ENCODE measurements at regions not wholly inside any gene's neighbourhood (a gene's known extent, or its start where the extent isn't known, plus 50 kb on each side); places are given as distances from the start of the nearest gene placed in this dataset.

DNA sequence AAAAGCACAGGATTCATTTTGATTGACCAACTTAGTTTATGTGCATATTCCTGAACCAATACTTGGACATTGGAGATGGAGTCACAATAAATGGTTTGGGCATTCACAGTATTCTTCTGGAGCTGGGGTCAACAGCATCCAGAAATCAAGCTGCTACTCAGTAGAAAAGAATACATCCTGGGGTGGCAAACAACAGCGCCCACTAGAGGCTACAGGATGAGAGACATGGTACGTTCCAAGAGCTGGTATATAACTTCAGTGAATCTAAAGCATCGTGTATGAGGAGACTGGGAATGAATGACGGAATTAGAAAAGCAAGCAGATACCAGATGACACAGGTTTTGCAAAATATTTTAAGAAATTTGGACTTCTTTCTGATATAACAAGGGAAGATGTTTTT lies 142.9 kb upstream of the FIGN start:
- CTCF ChIA-PET, result no interaction called here
- Mint-ChIP-seq H3K27me3 (no peaks in the 10 kb centered on the region), H3K36me3 (no peaks in the 10 kb centered on the region), H3K9me3 (ENCODE audit: low read depth) (peaks cover 8% of the 10 kb centered on the region), H3K4me1 (no peaks in the 10 kb centered on the region), H3K27ac (no peak overlapping the region), H3K4me3 (no peak overlapping the region)
- no peak for DNase-seq
- ATAC-seq, result no peak

DNA sequence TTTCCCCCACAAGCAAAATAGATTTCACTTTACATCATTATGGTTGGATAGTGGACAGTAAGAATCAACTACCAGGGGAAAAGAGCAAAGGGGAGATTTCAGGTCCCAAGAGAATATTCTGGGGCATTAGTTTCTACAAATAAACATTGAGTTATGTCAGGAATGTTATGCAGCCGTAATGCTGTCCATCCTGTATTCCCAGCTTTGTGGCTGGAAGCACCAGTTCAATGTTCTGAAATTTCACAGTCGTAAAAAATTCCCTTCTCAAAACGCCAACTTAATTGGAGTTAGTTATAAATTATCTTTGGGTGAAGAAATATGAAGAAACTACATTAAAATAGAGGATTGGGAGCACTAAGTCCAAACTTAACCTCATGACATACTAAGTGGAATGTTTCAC lies 141.5 kb upstream of the FIGN start:
- no peak for ATAC-seq
- CTCF ChIA-PET, result no interaction called here
- no peaks in the 10 kb centered on the region for H3K27me3 Mint-ChIP-seq

DNA sequence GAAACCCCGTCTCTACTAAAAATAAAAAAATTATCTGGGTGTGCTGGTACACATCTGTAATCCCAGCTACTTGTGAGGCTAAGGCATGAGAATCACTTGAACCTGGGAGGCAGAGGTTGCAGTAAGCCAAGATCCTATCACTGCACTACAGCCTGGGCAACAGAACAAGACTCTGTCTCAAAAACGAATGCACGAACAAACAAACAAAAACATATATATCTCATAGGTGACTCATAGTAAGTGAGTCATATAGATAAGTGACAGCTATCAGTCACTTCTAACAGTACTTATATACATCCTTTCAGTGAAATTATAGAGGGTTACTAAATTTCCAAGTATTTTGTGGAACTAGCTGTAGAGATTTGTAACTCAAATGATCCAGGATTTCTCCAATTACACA lies 127.3 kb upstream of the FIGN start:
- H3K27ac Mint-ChIP-seq, result no peak overlapping the region
- no peaks in the 10 kb centered on the region for H3K36me3 Mint-ChIP-seq
- no peak overlapping the region for H3K4me3 Mint-ChIP-seq
- H3K4me1 Mint-ChIP-seq, result no peaks in the 10 kb centered on the region
- CTCF ChIA-PET, result no interaction called here
- no peaks in the 10 kb centered on the region for H3K9me3 Mint-ChIP-seq (ENCODE audit: low read depth)
- DNase-seq (no peak), ATAC-seq (no peak)
- no peaks in the 10 kb centered on the region for H3K27me3 Mint-ChIP-seq

More for the DNA sequence above, 141.5 kb upstream of the FIGN start:
- Mint-ChIP-seq H3K9me3 (ENCODE audit: low read depth) (peaks cover 8% of the 10 kb centered on the region), H3K36me3 (no peaks in the 10 kb centered on the region), H3K27ac (no peak overlapping the region), H3K4me3 (no peak overlapping the region), H3K4me1 (no peaks in the 10 kb centered on the region)
- no peak for DNase-seq

DNA sequence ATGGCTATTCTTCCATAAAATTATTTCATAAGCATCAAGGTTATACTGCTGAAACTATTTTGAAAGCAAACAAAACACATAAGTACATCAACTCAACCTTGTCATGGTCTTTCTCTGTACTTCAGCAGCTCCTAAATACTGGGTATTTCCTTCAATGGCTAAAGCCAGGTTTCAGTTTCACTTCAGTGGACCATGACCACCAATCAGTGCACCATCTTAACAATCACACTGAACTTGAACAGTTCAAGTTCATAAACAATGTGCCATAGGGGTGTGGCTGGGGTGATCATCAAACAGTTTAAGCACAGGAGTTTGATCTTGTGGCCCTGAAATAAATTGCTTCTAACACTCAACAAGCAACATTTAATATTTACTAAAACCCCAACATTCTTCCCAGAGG lies 124.1 kb upstream of the FIGN start:
- ATAC-seq (no peak), DNase-seq (no peak)
- Mint-ChIP-seq H3K27ac (no peak overlapping the region), H3K36me3 (no peaks in the 10 kb centered on the region), H3K4me3 (no peak overlapping the region), H3K4me1 (no peaks in the 10 kb centered on the region), H3K9me3 (ENCODE audit: low read depth) (peaks cover 2% of the 10 kb centered on the region), H3K27me3 (no peaks in the 10 kb centered on the region)
- CTCF ChIA-PET, result no interaction called here

DNA sequence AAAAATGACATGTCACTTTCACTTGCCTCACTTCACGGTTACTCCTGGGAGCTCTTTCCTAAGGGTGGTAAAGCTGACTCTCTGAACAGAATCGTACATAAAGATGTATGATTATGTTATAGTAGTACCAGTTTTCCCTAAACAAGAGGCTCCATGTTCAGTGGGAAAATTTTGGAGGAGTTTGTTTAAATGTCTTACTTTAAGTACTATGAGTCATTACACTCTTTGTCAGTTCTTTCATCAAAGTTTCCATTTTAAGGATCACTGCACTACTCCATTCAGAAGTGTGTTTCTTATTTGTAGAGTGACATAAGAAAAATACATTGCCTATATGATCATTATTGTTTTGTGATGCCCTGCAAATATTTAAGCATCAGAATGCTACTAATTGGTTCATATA lies 121.1 kb upstream of the FIGN start:
- no peaks in the 10 kb centered on the region for H3K27me3 Mint-ChIP-seq
- CTCF ChIA-PET, result no interaction called here
- ATAC-seq (no peak), DNase-seq (no peak)
- H3K36me3 Mint-ChIP-seq, result no peaks in the 10 kb centered on the region
- no peak overlapping the region for H3K4me3 Mint-ChIP-seq
- no peak overlapping the region for H3K27ac Mint-ChIP-seq
- H3K9me3 Mint-ChIP-seq (ENCODE audit: low read depth), result peaks cover 3% of the 10 kb centered on the region
- H3K4me1 Mint-ChIP-seq, result no peaks in the 10 kb centered on the region

DNA sequence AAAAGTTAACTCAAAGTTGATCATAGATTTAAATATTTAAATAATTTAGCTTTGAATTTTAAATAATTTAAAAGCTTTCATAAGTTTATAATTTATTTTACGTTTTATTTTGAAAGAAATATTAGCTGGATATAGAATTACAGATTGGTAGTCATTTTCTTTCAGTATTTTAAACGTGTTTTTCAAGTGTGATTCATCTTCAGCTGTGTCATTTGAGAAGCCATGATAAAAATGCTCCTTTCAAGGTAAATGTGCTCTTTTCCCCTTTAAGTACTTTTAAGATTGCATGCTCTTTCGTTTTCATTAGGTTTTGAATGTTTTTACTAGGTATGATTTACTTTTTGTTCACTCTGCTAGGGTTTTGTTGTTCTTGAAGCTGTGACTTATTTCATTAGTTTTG lies 116.8 kb upstream of the FIGN start:
- H3K36me3 Mint-ChIP-seq, result no peaks in the 10 kb centered on the region
- no peaks in the 10 kb centered on the region for H3K27me3 Mint-ChIP-seq
- H3K9me3 Mint-ChIP-seq (ENCODE audit: low read depth), result peaks cover 3% of the 10 kb centered on the region
- DNase-seq (no peak), ATAC-seq (no peak)
- CTCF ChIA-PET, result no interaction called here
- no peaks in the 10 kb centered on the region for H3K4me1 Mint-ChIP-seq
- H3K27ac Mint-ChIP-seq, result no peak overlapping the region
- H3K4me3 Mint-ChIP-seq, result no peak overlapping the region

DNA sequence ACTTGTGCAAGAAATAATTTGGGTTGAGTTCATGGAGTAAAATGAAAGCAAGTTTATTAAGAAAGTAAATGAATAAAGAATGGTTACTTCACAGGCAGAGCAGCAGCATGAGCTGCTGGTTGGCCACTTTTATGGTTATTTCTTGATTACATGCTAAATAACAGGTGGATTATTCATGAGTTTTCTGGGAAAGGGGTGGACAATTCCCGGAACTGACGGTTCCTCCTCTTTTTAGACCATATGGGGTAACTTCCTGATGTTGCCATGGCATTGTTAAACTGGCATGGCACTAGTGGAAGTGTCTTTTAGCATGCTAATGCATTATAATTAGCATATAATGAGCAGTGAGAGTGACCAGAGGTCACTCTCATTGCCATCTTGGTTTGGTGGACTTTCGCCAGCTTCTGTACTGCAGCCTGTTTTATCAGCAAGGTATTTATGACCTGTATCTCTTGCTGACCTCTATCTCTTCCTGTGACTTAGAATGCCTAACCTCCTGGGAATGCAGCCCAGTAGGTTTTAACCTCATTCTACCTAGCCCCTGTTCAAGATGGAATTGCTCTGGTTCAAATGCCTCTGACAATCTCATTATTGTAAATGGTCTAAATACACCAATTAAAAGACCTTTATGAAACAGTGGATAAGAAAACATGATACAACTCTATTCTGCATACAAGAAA lies 114.1 kb upstream of the FIGN start:
- Mint-ChIP-seq H3K4me1 (no peaks in the 10 kb centered on the region), H3K9me3 (ENCODE audit: low read depth) (peaks cover 2% of the 10 kb centered on the region), H3K4me3 (no peak overlapping the region), H3K27ac (no peak overlapping the region), H3K27me3 (no peaks in the 10 kb centered on the region), H3K36me3 (no peaks in the 10 kb centered on the region)
- DNase-seq, result no peak
- CTCF ChIA-PET, result no interaction called here
- no peak for ATAC-seq

DNA sequence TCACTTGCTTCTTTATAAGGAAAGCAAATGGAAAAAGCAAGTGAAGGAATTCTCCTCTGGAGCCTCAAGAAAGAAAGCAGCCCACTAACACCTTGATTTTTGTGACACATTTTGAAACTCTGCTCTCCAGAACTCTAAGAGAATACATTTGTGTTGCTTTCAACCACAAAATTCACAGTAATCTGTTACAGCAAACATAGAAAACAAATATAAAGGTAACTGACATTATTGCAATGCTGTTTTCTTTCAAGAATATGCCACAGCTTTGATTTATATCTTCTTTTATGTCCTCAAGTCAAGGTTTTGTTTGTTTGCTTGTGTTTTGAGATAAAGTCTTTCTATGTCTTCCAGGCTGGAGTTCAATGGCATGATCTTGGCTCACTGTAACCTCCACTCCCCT lies 103.1 kb upstream of the FIGN start:
- CTCF ChIA-PET, result no interaction called here
- Mint-ChIP-seq H3K4me1 (no peaks in the 10 kb centered on the region), H3K27ac (no peak overlapping the region), H3K4me3 (no peak overlapping the region), H3K27me3 (no peaks in the 10 kb centered on the region), H3K36me3 (no peaks in the 10 kb centered on the region), H3K9me3 (ENCODE audit: low read depth) (peaks cover 2% of the 10 kb centered on the region)
- ATAC-seq (no peak), DNase-seq (no peak)

DNA sequence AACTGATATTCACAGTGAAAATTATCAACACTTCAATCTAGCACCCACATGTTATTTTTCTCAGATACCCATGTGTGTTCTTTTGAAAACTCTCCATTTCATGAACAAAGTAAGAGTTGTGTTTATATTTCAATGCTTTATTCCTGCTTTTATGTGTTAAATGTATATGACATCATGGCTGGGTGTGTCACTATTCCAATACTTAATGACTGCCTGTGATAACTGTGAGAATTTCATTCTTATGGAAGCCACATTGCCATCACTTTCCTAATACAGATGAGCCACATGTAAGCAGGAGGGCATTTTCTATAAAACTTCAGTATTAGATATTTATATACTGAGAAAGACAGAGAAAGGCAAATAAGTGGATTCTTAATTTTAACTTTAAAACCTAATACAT lies 100.4 kb upstream of the FIGN start:
- H3K27ac Mint-ChIP-seq, result no peak overlapping the region
- CTCF ChIA-PET, result no interaction called here
- DNase-seq (no peak), ATAC-seq (no peak)
- no peaks in the 10 kb centered on the region for H3K27me3 Mint-ChIP-seq
- no peaks in the 10 kb centered on the region for H3K4me1 Mint-ChIP-seq
- no peaks in the 10 kb centered on the region for H3K36me3 Mint-ChIP-seq
- H3K4me3 Mint-ChIP-seq, result no peak overlapping the region
- H3K9me3 Mint-ChIP-seq (ENCODE audit: low read depth), result no peaks in the 10 kb centered on the region

DNA sequence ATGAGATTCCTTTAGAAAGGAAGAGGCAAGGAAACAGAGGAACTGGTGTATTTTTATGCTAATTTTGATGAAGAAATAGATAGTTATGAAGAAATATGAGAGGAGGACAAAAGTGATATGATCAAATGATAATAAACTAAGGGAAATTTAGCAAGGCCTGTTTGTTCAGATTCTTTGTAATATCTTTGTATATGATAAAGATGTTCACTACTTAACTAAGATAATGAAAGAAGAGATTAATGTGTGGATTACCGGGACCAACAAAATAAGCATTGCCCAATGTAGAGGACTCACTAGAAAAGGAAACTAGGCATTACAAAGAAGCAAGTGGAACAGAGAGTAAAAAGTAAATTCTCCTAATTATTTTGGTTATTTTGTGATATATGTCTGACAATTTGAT lies 99.0 kb upstream of the FIGN start:
- DNase-seq, result no peak
- Mint-ChIP-seq H3K36me3 (no peaks in the 10 kb centered on the region), H3K27ac (no peak overlapping the region), H3K4me1 (no peaks in the 10 kb centered on the region), H3K27me3 (no peaks in the 10 kb centered on the region), H3K4me3 (no peak overlapping the region), H3K9me3 (ENCODE audit: low read depth) (no peaks in the 10 kb centered on the region)
- CTCF ChIA-PET, result no interaction called here
- no peak for ATAC-seq

DNA sequence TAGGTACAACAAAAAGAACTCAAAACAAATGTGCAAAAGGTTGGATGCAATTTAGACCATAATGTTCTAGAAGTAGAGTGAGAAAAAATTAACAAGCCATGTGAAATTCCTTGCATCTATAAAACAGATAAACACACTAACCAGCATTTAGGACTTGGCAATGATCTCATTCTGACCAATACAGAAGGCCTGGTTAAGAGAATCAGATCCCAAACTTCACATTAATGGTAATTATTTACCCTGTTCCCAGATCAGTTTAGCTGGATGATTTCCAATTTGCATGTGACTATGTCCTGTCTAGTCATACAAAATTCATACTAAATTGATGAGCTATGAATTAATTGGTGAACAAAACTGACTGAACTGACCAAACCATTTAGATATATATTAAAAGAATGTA lies 98.4 kb upstream of the FIGN start:
- no peak for ATAC-seq
- CTCF ChIA-PET, result no interaction called here

DNA sequence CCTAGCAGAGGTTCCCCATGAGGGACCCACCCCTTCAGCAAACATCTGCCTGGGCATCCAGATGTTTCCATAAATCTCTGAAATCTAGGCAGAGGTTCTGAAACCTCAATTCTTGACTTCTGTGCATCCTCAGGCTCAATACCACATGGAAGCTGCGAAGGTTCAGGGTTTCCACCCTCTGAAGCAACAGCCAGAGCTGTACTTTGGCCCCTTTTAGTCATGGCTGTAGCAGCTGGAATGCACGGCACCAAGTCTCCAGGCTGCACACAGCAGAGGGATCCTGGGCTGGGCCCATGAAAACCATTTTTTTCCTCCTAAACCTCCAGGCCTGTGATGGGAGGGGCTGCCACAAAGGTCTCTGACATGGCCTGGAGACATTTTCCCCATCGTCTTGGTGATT lies 93.0 kb upstream of the FIGN start:
- no peaks in the 10 kb centered on the region for H3K4me1 Mint-ChIP-seq
- DNase-seq, result no peak
- no peak overlapping the region for H3K4me3 Mint-ChIP-seq
- ATAC-seq, result no peak
- H3K36me3 Mint-ChIP-seq, result no peaks in the 10 kb centered on the region
- H3K9me3 Mint-ChIP-seq (ENCODE audit: low read depth), result peaks cover 6% of the 10 kb centered on the region
- CTCF ChIA-PET, result no interaction called here
- no peak overlapping the region for H3K27ac Mint-ChIP-seq
- no peaks in the 10 kb centered on the region for H3K27me3 Mint-ChIP-seq

More for the DNA sequence above, 98.4 kb upstream of the FIGN start:
- no peak for DNase-seq
- Mint-ChIP-seq H3K27me3 (no peaks in the 10 kb centered on the region), H3K27ac (no peak overlapping the region), H3K4me1 (no peaks in the 10 kb centered on the region), H3K4me3 (no peak overlapping the region), H3K36me3 (no peaks in the 10 kb centered on the region), H3K9me3 (ENCODE audit: low read depth) (peaks cover 4% of the 10 kb centered on the region)

DNA sequence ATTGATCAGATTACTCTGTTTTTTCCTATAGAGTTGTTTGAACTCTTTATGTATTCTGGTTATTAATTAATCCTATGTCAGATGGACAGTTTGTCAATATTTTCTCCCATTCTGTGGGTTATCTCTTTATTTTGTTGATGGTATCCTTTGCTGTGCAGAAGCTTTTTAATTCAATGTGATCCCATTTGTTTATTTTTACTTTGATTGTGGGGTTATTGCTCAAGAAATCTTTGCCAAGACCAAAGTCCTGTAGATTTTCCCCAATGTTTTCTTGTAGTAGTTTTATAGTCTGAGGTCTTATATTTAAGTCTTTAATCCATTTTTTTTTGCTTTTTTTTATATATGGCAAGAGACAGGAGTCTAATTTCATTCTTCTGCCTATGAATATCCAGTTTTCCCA lies 86.2 kb upstream of the FIGN start:
- Mint-ChIP-seq H3K4me1 (no peaks in the 10 kb centered on the region), H3K27ac (no peak overlapping the region), H3K27me3 (no peaks in the 10 kb centered on the region), H3K9me3 (ENCODE audit: low read depth) (peaks cover 4% of the 10 kb centered on the region), H3K4me3 (no peak overlapping the region), H3K36me3 (no peaks in the 10 kb centered on the region)
- ATAC-seq (no peak), DNase-seq (no peak)
- CTCF ChIA-PET, result no interaction called here

DNA sequence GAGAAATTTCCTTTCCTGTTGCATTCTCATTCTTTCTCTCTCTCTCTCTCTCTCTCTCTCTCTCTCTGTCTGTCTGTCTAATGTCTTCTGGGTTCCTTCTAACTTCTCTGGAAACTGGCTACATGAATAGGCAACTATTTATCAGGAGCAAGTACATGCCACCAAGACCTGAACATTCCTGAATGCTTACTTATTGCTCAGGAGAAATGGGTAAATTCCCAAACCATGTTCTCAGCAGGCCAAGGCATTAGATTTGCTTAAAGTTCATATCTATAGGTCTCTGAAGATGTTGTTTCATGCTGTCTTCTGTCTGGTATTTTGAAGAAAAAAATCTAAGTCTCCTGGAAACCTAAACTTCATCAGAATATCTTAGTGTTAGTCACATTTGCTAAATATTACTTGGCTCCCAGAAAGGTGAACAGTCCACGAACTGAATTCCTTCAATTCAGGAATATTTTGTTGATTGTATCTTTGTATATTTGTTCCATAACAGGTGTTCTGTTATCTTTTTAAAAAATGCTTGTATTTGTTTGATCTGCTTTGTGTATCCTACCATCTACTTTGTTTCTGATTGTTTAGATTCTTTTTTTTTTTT lies 77.2 kb upstream of the FIGN start:
- no peak overlapping the region for H3K27ac Mint-ChIP-seq
- no peak overlapping the region for H3K4me3 Mint-ChIP-seq
- no peaks in the 10 kb centered on the region for H3K36me3 Mint-ChIP-seq
- no peaks in the 10 kb centered on the region for H3K27me3 Mint-ChIP-seq
- peaks cover 1% of the 10 kb centered on the region for H3K9me3 Mint-ChIP-seq (ENCODE audit: low read depth)
- no peaks in the 10 kb centered on the region for H3K4me1 Mint-ChIP-seq
- DNase-seq (no peak), ATAC-seq (no peak)
- CTCF ChIA-PET, result no interaction called here

DNA sequence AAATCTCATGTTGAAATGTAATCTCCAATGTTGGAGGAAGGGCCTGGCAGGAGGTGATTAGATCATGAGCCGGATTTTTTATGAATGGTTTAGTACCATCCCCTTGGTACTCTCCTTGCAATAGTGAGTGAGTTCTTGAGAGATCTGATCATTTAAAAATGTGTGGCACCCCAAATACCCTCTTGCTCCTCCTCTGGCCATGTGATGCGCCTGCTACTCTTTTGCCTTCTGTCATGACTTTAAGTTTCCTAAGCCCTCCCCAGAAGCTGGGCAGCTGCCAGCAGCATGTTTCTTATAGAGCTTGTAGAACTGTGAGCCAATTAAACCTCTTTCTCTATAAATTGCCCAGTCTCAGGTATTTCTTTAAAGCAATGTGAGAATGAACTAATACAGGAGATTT lies 72.6 kb upstream of the FIGN start:
- H3K27me3 Mint-ChIP-seq, result no peaks in the 10 kb centered on the region
- H3K27ac Mint-ChIP-seq, result no peak overlapping the region
- H3K9me3 Mint-ChIP-seq (ENCODE audit: low read depth), result peaks cover 10% of the 10 kb centered on the region
- no peaks in the 10 kb centered on the region for H3K36me3 Mint-ChIP-seq
- no peaks in the 10 kb centered on the region for H3K4me1 Mint-ChIP-seq
- H3K4me3 Mint-ChIP-seq, result no peak overlapping the region
- ATAC-seq (no peak), DNase-seq (no peak)
- CTCF ChIA-PET, result no interaction called here

All from activated CD8-positive, alpha-beta memory T cell treated with anti-CD3 and anti-CD28 coated beads, Interleukin-2, amount 10 ng/mL, durations not matched to agents 7 days and 5 days (primary cell).